ENCODE measurements at regions not wholly inside any gene's neighbourhood (a gene's known extent, or its start where the extent isn't known, plus 50 kb on each side); places are given as distances from the start of the nearest gene placed in this dataset.

- Mint-ChIP-seq H3K4me1 (no peaks in the 10 kb centered on the region), H3K4me3 (no peak overlapping the region), H3K27ac (no peak overlapping the region), H3K27me3 (peaks cover 0 to 52% (median 24%) of the 10 kb centered on the region in 5 donors), H3K9me3 (peaks cover 0 to 7% (median 2%) of the 10 kb centered on the region in 11 donors), H3K36me3 (no peaks in the 10 kb centered on the region)
- DNase-seq, result no peak
- no peak for ATAC-seq
- Histone ChIP-seq H3K4me1 (ENCODE audit: control insufficient read depth in 2 of 2, insufficient read depth in 2 of 2, low read length in 2 of 2) (no peaks in the 10 kb centered on the region), H3K4me3 (ENCODE audit: low read length) (no peak overlapping the region), H3K27ac (ENCODE audit: low read depth, low read length) (no peak overlapping the region), H3K9me3 (ENCODE audit: control insufficient read depth in 2 of 3, low read length in 3 of 3) (no peaks in the 10 kb centered on the region), H3K36me3 (ENCODE audit: control insufficient read depth in 2 of 3, insufficient read depth in 3 of 3, low read length in 3 of 3) (no peaks in the 10 kb centered on the region), H3K27me3 (ENCODE audit: control insufficient read depth in 2 of 2, insufficient read depth in 2 of 2, low read length in 2 of 2) (no peaks in the 10 kb centered on the region)
- intact Hi-C loops (cut with micrococcal nuclease), result loop anchor here (5.0 to 10.0 kb wide), 2 partner anchors 394 to 397 kb away; partner anchors contain the start of gene MN1 (in 2 of the 2)
- CTCF ChIA-PET, result no interaction called here
- POLR2A ChIA-PET, result no interaction called here
These were observed 393.5 kb downstream of the MN1 start for GRCh38 chr22:27408068-27408467.

DNA sequence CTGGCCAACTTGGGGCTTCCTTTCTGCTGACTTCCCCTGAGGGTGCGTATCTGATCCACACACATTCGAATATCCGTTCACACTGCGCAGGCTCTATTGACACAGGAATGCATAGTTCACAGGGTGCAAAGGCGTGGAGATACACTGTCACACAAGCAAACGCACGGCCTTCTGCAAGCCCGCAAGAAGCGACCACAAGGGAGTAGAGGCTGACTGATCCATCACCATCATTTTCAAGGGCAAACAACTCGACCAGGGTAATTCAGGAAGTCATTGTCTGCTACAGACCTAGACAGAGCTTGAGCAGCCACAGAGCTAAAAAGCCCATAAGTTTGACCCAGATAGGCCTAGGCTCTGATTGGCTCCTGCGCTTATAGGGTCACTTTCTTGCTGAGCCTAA, 392.3 kb downstream of the MN1 start:
- no peak overlapping the region for H3K27ac ChIP-seq (ENCODE audit: low read depth, low read length)
- Mint-ChIP-seq H3K36me3 (no peaks in the 10 kb centered on the region), H3K27ac (peak overlapping the region in 1 of 9 donors; percentile 62), H3K27me3 (peaks cover 0 to 64% (median 26%) of the 10 kb centered on the region in 5 donors), H3K9me3 (peaks cover 0 to 7% (median 1%) of the 10 kb centered on the region in 11 donors), H3K4me1 (no peaks in the 10 kb centered on the region), H3K4me3 (no peak overlapping the region)
- intact Hi-C loops (cut with micrococcal nuclease), result loop anchor here (5.0 to 10.0 kb wide), 2 partner anchors 393 to 396 kb away; partner anchors contain the start of gene MN1 (in 2 of the 2)
- DNase-seq (no peak), ATAC-seq (no peak)
- no peaks in the 10 kb centered on the region for H3K9me3 ChIP-seq (ENCODE audit: control insufficient read depth in 2 of 3, low read length in 3 of 3)
- no peaks in the 10 kb centered on the region for H3K4me1 ChIP-seq (ENCODE audit: control insufficient read depth in 2 of 2, insufficient read depth in 2 of 2, low read length in 2 of 2)
- H3K27me3 ChIP-seq (ENCODE audit: control insufficient read depth in 2 of 2, insufficient read depth in 2 of 2, low read length in 2 of 2), result no peaks in the 10 kb centered on the region
- H3K4me3 ChIP-seq (ENCODE audit: low read length), result no peak overlapping the region
- ChIA-PET CTCF (no interaction called here), POLR2A (no interaction called here)
- H3K36me3 ChIP-seq (ENCODE audit: control insufficient read depth in 2 of 3, insufficient read depth in 3 of 3, low read length in 3 of 3), result no peaks in the 10 kb centered on the region

- Mint-ChIP-seq H3K27me3 (peaks cover 0 to 60% (median 29%) of the 10 kb centered on the region in 5 donors), H3K4me1 (peaks cover 0 to 5% (median 0%) of the 10 kb centered on the region in 7 donors), H3K9me3 (peaks cover 0 to 7% (median 0%) of the 10 kb centered on the region in 11 donors), H3K4me3 (no peak overlapping the region), H3K27ac (no peak overlapping the region), H3K36me3 (no peaks in the 10 kb centered on the region)
- H3K9me3 ChIP-seq (ENCODE audit: control insufficient read depth in 2 of 3, low read length in 3 of 3), result no peaks in the 10 kb centered on the region
- DNase-seq (no peak), ATAC-seq (no peak)
- intact Hi-C loops (cut with micrococcal nuclease), result no loop called here
- no peak overlapping the region for H3K27ac ChIP-seq (ENCODE audit: low read depth, low read length)
- no peaks in the 10 kb centered on the region for H3K36me3 ChIP-seq (ENCODE audit: control insufficient read depth in 2 of 3, insufficient read depth in 3 of 3, low read length in 3 of 3)
- ChIA-PET POLR2A (no interaction called here), CTCF (interaction anchor here (0.5 kb wide), 1 partner anchor 1585 kb away, joined by 5 read pairs; no protein-coding TSS in a partner anchor)
- no peaks in the 10 kb centered on the region for H3K4me1 ChIP-seq (ENCODE audit: control insufficient read depth in 2 of 2, insufficient read depth in 2 of 2, low read length in 2 of 2)
- H3K4me3 ChIP-seq (ENCODE audit: low read length), result no peak overlapping the region
- H3K27me3 ChIP-seq (ENCODE audit: control insufficient read depth in 2 of 2, insufficient read depth in 2 of 2, low read length in 2 of 2), result no peaks in the 10 kb centered on the region
These were observed 388.6 kb downstream of the MN1 start for GRCh38 chr22:27412866-27413445.

- Mint-ChIP-seq H3K27ac (no peak overlapping the region), H3K36me3 (no peaks in the 10 kb centered on the region), H3K4me1 (peaks cover 0 to 5% (median 0%) of the 10 kb centered on the region in 7 donors), H3K27me3 (peaks cover 0 to 59% (median 30%) of the 10 kb centered on the region in 5 donors), H3K9me3 (peaks cover 0 to 6% (median 0%) of the 10 kb centered on the region in 11 donors), H3K4me3 (no peak overlapping the region)
- Histone ChIP-seq H3K36me3 (ENCODE audit: control insufficient read depth in 2 of 3, insufficient read depth in 3 of 3, low read length in 3 of 3) (no peaks in the 10 kb centered on the region), H3K27ac (ENCODE audit: low read depth, low read length) (no peak overlapping the region), H3K9me3 (ENCODE audit: control insufficient read depth in 2 of 3, low read length in 3 of 3) (no peaks in the 10 kb centered on the region), H3K4me3 (ENCODE audit: low read length) (no peak overlapping the region), H3K4me1 (ENCODE audit: control insufficient read depth in 2 of 2, insufficient read depth in 2 of 2, low read length in 2 of 2) (no peaks in the 10 kb centered on the region), H3K27me3 (ENCODE audit: control insufficient read depth in 2 of 2, insufficient read depth in 2 of 2, low read length in 2 of 2) (no peaks in the 10 kb centered on the region)
- CTCF ChIA-PET, result no interaction called here
- ATAC-seq (no peak), DNase-seq (no peak)
- intact Hi-C loops (cut with micrococcal nuclease), result no loop called here
- POLR2A ChIA-PET, result no interaction called here
These were observed 387.9 kb downstream of the MN1 start for GRCh38 chr22:27413702-27414101.

DNA sequence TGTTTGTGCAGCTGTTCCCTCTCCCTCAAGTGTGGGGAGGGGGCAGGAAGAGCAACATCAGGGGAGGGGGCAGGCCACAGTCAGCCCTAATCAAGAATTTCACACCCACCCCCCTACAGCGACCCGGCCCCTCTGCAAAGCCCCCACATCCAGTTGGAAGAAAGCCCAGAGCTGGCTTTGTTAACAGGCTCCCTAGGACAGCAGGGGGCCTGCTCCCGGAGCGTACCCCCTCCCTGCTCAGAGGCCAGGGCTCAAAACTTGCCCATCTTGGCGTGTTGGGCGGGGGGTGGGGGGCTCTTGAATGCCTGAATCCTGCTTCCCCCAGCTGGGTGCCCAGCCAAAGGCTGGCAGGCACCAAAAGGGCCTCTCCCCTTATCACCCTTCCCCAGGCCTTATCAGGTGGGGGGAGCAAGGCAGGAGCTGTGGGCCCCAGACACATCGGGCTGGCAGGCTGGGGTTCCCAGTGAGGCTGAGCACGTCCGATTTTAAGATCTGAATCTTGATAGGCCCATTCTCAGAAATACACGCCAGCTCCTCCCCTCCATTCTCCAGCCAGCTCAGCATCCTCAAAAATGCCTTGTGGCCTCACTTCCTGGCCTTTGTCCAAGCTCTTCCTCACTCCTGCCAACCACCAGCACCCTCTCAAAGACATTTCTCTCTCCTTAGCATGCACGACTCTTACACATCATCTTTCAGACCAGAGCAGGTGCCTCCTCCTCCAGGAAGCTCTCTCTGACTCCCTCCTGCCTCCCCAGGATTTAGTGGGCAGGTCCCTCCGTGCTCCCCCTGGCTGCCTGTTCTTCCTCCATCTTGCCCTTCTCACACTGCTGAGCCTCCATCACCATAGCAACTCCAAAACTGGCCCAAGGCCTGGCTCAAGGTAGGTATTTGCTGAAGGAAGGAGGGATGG, 384.8 kb downstream of the MN1 start:
- peak overlapping the region in 1 of 9 donors; percentile 38 for H3K27ac Mint-ChIP-seq
- Histone ChIP-seq H3K4me1 (ENCODE audit: control insufficient read depth in 2 of 2, insufficient read depth in 2 of 2, low read length in 2 of 2) (no peaks in the 10 kb centered on the region), H3K27me3 (ENCODE audit: control insufficient read depth in 2 of 2, insufficient read depth in 2 of 2, low read length in 2 of 2) (no peaks in the 10 kb centered on the region), H3K9me3 (ENCODE audit: control insufficient read depth in 2 of 3, low read length in 3 of 3) (no peaks in the 10 kb centered on the region), H3K4me3 (ENCODE audit: low read length) (no peak overlapping the region), H3K36me3 (ENCODE audit: control insufficient read depth in 2 of 3, insufficient read depth in 3 of 3, low read length in 3 of 3) (no peaks in the 10 kb centered on the region), H3K27ac (ENCODE audit: low read depth, low read length) (no peak overlapping the region)
- no peaks in the 10 kb centered on the region for H3K36me3 Mint-ChIP-seq
- H3K27me3 Mint-ChIP-seq, result peaks cover 15 to 65% (median 41%) of the 10 kb centered on the region in 5 donors
- peaks cover 0 to 5% (median 0%) of the 10 kb centered on the region in 7 donors for H3K4me1 Mint-ChIP-seq
- ATAC-seq (no peak), DNase-seq (no peak)
- H3K4me3 Mint-ChIP-seq, result no peak overlapping the region
- peaks cover 0 to 14% (median 0%) of the 10 kb centered on the region in 11 donors for H3K9me3 Mint-ChIP-seq
- ChIA-PET CTCF (no interaction called here), POLR2A (no interaction called here)
- intact Hi-C loops (cut with micrococcal nuclease), result no loop called here

- Mint-ChIP-seq H3K4me3 (no peak overlapping the region), H3K27me3 (peaks cover 15 to 66% (median 38%) of the 10 kb centered on the region in 5 donors), H3K36me3 (no peaks in the 10 kb centered on the region), H3K27ac (no peak overlapping the region), H3K4me1 (peaks cover 0 to 5% (median 0%) of the 10 kb centered on the region in 7 donors), H3K9me3 (peaks cover 0 to 12% (median 0%) of the 10 kb centered on the region in 11 donors)
- no peaks in the 10 kb centered on the region for H3K27me3 ChIP-seq (ENCODE audit: control insufficient read depth in 2 of 2, insufficient read depth in 2 of 2, low read length in 2 of 2)
- no peaks in the 10 kb centered on the region for H3K9me3 ChIP-seq (ENCODE audit: control insufficient read depth in 2 of 3, low read length in 3 of 3)
- CTCF ChIA-PET, result no interaction called here
- H3K4me3 ChIP-seq (ENCODE audit: low read length), result no peak overlapping the region
- H3K27ac ChIP-seq (ENCODE audit: low read depth, low read length), result no peak overlapping the region
- H3K4me1 ChIP-seq (ENCODE audit: control insufficient read depth in 2 of 2, insufficient read depth in 2 of 2, low read length in 2 of 2), result no peaks in the 10 kb centered on the region
- POLR2A ChIA-PET, result no interaction called here
- DNase-seq, result no peak
- intact Hi-C loops (cut with micrococcal nuclease), result no loop called here
- no peak for ATAC-seq
- no peaks in the 10 kb centered on the region for H3K36me3 ChIP-seq (ENCODE audit: control insufficient read depth in 2 of 3, insufficient read depth in 3 of 3, low read length in 3 of 3)
These were observed 384.1 kb downstream of the MN1 start for GRCh38 chr22:27417421-27417814.

Measured in naive thymus-derived CD4-positive, alpha-beta T cell (primary cell).